Endothelial cell of umbilical vein (primary cell): ENCODE measurements at regions not wholly inside any gene's neighbourhood (a gene's known extent, or its start where the extent isn't known, plus 50 kb on each side); places are given as distances from the start of the nearest gene placed in this dataset.

ENCODE experiments used
- BruUV-seq: library from RNA; stranded (reverse); fragments of 400-500 nt; replicated peaks from 2 replicates; lab custom pipeline; 2021; lab: Mats Ljungman, UMichigan
- CTCF ChIA-PET: fragments of 300-600, 350-600 bp; sonication (Branson Sonifier 250); formaldehyde crosslinking; loops from one replicate; lab custom pipeline; 2021; ENCODE audit warnings: antibody characterized with exemption, inconsistent platforms; lab: Charles Lee
- POLR2A ChIA-PET: fragments of 300-600, 350-600 bp; sonication (Branson Sonifier 250); formaldehyde crosslinking; loops from one replicate; lab custom pipeline; 2021; ENCODE audit warnings: antibody characterized with exemption, inconsistent platforms; lab: Charles Lee
- DNase-seq: peaks from one replicate; pipeline ENCODE4 v3.0.0-alpha.2; 2011; ENCODE audit warnings: low read depth, low spot score
- FAIRE-seq: peaks from 2 replicates; lab custom pipeline; 2011; peaks lifted over from hg19 to GRCh38; lab: Jason Lieb, UNC
- H2AFZ ChIP-seq: 2 replicates; pipeline ENCODE4 v1.6.0; 2012; ENCODE audit warnings: low read depth, low read length, control low read depth, inconsistent platforms
- H3K27ac ChIP-seq: 2 replicates; pipeline ENCODE4 v1.5.1; 2011; ENCODE audit warnings: low read depth, mild to moderate bottlenecking, control low read depth, low read length, moderate library complexity; ENCODE audit not compliant: insufficient read depth
- H3K27me3 ChIP-seq, 2 experiments: 2 replicates each; pipeline versions ENCODE4 v1.6.0 to v1.6.1; 2011; ENCODE audit warnings: low read length in 2 of 2, mixed read lengths in 1 of 2; ENCODE audit not compliant: control insufficient read depth in 2 of 2, insufficient read depth in 2 of 2
- H3K36me3 ChIP-seq, 2 experiments: 2 replicates in 1 of 2; 3 replicates in 1 of 2; pipeline ENCODE4 v1.5.1; 2011; ENCODE audit warnings: low read length in 2 of 2, mild to moderate bottlenecking in 1 of 2, moderate library complexity in 1 of 2; ENCODE audit not compliant: control insufficient read depth in 2 of 2, insufficient read depth in 2 of 2; ENCODE audit errors: extremely low read depth in 1 of 2
- H3K4me1 ChIP-seq: 3 replicates; pipeline ENCODE4 v1.5.1; 2011; ENCODE audit warnings: mild to moderate bottlenecking, low read length; ENCODE audit not compliant: control insufficient read depth, insufficient read depth; ENCODE audit errors: extremely low read depth
- H3K4me2 ChIP-seq: 2 replicates; pipeline ENCODE4 v1.6.1; 2011; ENCODE audit warnings: low read length, control low read depth, mixed read lengths; ENCODE audit not compliant: insufficient read depth
- H3K4me3 ChIP-seq, 3 experiments: fragments of 200-600 bp in 1 of 3; sonication (generic), shearing (Covaris generic) in 1 of 3; replicated peaks in 1 of 3; 2 replicates each; pipeline ENCODE4 v1.5.1; 2011 to 2016; ENCODE audit warnings: control low read depth in 3 of 3, low read length in 3 of 3, mild to moderate bottlenecking in 2 of 3, inconsistent platforms in 1 of 3, low read depth in 1 of 3, moderate library complexity in 1 of 3; ENCODE audit not compliant: insufficient read depth in 1 of 3
- H3K79me2 ChIP-seq: 2 replicates; pipeline ENCODE4 v1.6.0; 2012; ENCODE audit warnings: low read length, inconsistent platforms; ENCODE audit not compliant: control insufficient read depth, insufficient read depth
- H3K9ac ChIP-seq: replicated peaks from 2 replicates; pipeline ENCODE3; 2011; ENCODE audit warnings: low read length, control low read depth; ENCODE audit not compliant: insufficient read depth; ENCODE audit errors: extremely low read depth
- H3K9me1 ChIP-seq: replicated peaks from 3 replicates; pipeline ENCODE4 v1.6.0; 2011; ENCODE audit warnings: mild to moderate bottlenecking, low read length; ENCODE audit not compliant: control insufficient read depth, insufficient read depth; ENCODE audit errors: extremely low read depth
- H3K9me3 ChIP-seq: replicated peaks from 2 replicates; pipeline ENCODE4 v1.5.1; 2012; ENCODE audit warnings: low read length, inconsistent platforms; ENCODE audit not compliant: control insufficient read depth, insufficient read depth
- H4K20me1 ChIP-seq: replicated peaks from 2 replicates; pipeline ENCODE3; 2011; ENCODE audit warnings: mild to moderate bottlenecking, low read length; ENCODE audit not compliant: control insufficient read depth, insufficient read depth; ENCODE audit errors: extremely low read depth
- FOS ChIP-seq: IDR thresholded peaks from 2 replicates; pipeline ENCODE4 v1.6.1; 2011; ENCODE audit warnings: mild to moderate bottlenecking, low read length, moderate library complexity, borderline replicate concordance; ENCODE audit not compliant: insufficient read depth
- GATA2 ChIP-seq: IDR thresholded peaks from 2 replicates; pipeline ENCODE4 v1.7.0; 2011; ENCODE audit warnings: low read depth, mild to moderate bottlenecking, moderate library complexity, mixed read lengths, low read length; ENCODE audit not compliant: insufficient read length, insufficient read depth
- JUN ChIP-seq: IDR thresholded peaks from 2 replicates; pipeline ENCODE4 v1.6.1; 2011; ENCODE audit warnings: borderline replicate concordance, low read depth; ENCODE audit not compliant: insufficient read length, insufficient read depth
- MYC ChIP-seq: IDR thresholded peaks from one replicate; pipeline ENCODE4 v1.6.1; 2011; ENCODE audit warnings: mild to moderate bottlenecking, low read depth, low read length
- POLR2A ChIP-seq: IDR thresholded peaks from 2 replicates; pipeline ENCODE4 v1.6.1; 2012; ENCODE audit warnings: low read depth, mild to moderate bottlenecking, control low read depth, low read length
- POLR2AphosphoS5 ChIP-seq: IDR thresholded peaks from 2 replicates; pipeline ENCODE4 v1.6.1; 2012; ENCODE audit warnings: low read depth, mild to moderate bottlenecking, control low read depth, low read length, moderate library complexity; ENCODE audit not compliant: insufficient read depth
- dilution Hi-C: fragments of 300-500 bp; cut with MboI; formaldehyde crosslinking; loops from one replicate; pipeline ENCODE4 v1.15.0; 2019; ENCODE audit warnings: low sequenced_read_pairs; ENCODE audit not compliant: extremely low pct_ligation_motif_present
- intact Hi-C: fragments of 100-400 bp; cut with micrococcal nuclease; formaldehyde crosslinking; loops from one replicate; pipeline ENCODE4 v1.10.0; 2022
- TF ChIP-seq, protein P1 (sequence below): IDR thresholded peaks from 2 replicates; pipeline ENCODE4 v1.6.1; 2011; ENCODE audit not compliant: insufficient read depth, insufficient read length
- TF ChIP-seq, protein P2 (sequence below), 2 donors: IDR thresholded peaks; 1 replicate in 1 of 2; 2 replicates in 1 of 2; pipeline ENCODE4 v1.5.1; 2011; ENCODE audit warnings: low read length in 2 of 2, mild to moderate bottlenecking in 2 of 2, moderate library complexity in 2 of 2, control low read depth in 1 of 2, inconsistent platforms in 1 of 2, low read depth in 1 of 2; ENCODE audit not compliant: insufficient read depth in 1 of 2; ENCODE audit errors: extremely low read depth in 1 of 2

DNA sequence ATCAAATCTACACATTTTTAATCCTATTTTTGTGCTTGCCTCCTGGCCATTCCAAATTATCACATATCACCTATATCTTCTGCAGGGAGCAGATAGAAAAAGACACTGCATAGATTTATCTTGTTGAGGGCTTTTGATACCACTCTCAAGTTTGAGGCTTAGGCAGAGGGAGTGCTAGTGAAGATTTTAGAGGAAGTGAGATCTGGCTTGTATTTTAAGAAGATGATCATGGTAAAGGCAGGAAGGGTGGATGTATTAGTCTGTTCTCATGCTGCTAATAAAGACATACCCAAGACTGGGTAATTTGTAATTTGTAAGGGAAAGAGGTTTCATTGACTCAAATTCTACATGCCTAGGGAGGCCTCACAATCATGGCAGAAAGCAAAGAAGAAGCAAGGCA lies 220.9 kb upstream of the TUT7 start:
- no peaks in the 10 kb centered on the region for H3K36me3 ChIP-seq
- H3K4me1 ChIP-seq = no peaks in the 10 kb centered on the region
- no peaks in the 10 kb centered on the region for H4K20me1 ChIP-seq
- POLR2A ChIA-PET = no interaction called here
- dilution Hi-C loops (no loop called here), intact Hi-C loops (no loop called here)
- no peak for DNase-seq
- BruUV-seq = no TSS peak
- no peak overlapping the region for H3K4me2 ChIP-seq
- no peaks in the 10 kb centered on the region for H3K9me1 ChIP-seq
- CTCF ChIA-PET = no interaction called here
- no peaks in the 10 kb centered on the region for H3K79me2 ChIP-seq
- no peak overlapping the region for H2AFZ ChIP-seq
- no peaks in the 10 kb centered on the region for H3K27me3 ChIP-seq
- no peak overlapping the region for H3K4me3 ChIP-seq
- no peak for TF ChIP-seq JUN
- TF ChIP-seq, protein P1, sequence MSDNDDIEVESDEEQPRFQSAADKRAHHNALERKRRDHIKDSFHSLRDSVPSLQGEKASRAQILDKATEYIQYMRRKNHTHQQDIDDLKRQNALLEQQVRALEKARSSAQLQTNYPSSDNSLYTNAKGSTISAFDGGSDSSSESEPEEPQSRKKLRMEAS = no peak
- TF ChIP-seq POLR2A = no peak
- TF ChIP-seq GATA2 = no peak
- no peak for FAIRE-seq
- H3K27ac ChIP-seq = no peak overlapping the region
- H3K9ac ChIP-seq = no peak overlapping the region
- no peaks in the 10 kb centered on the region for H3K9me3 ChIP-seq

DNA sequence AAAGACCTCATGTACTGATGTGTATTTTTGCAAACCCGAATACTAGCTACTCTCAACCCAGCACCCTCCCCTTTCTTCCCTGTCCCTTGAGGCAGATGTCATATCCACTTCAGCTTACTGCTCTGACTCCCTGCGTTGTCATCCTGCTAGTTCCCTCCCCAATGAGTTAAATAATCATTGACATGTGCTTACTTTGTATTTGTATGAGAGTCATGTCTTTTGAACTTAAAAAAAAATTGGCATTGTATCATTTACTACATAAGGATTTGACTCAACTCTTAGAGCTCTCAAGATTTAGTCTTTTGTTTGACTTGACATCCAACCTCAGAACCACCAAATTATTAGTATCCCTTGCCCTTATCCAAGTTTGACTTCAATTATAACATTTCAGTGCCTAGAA lies 219.7 kb upstream of the TUT7 start:
- intact Hi-C loops = no loop called here
- dilution Hi-C loops = no loop called here
- H3K9ac ChIP-seq = no peak overlapping the region
- no peak overlapping the region for H3K27ac ChIP-seq
- FAIRE-seq = no peak
- H3K4me2 ChIP-seq = no peak overlapping the region
- ChIA-PET CTCF (no interaction called here), POLR2A (no interaction called here)
- H3K4me1 ChIP-seq = no peaks in the 10 kb centered on the region
- H3K27me3 ChIP-seq = no peaks in the 10 kb centered on the region
- no peaks in the 10 kb centered on the region for H3K79me2 ChIP-seq
- DNase-seq = no peak
- no peaks in the 10 kb centered on the region for H4K20me1 ChIP-seq
- H2AFZ ChIP-seq = no peak overlapping the region
- no peaks in the 10 kb centered on the region for H3K9me3 ChIP-seq
- no peak overlapping the region for H3K4me3 ChIP-seq
- TF ChIP-seq, protein P2, sequence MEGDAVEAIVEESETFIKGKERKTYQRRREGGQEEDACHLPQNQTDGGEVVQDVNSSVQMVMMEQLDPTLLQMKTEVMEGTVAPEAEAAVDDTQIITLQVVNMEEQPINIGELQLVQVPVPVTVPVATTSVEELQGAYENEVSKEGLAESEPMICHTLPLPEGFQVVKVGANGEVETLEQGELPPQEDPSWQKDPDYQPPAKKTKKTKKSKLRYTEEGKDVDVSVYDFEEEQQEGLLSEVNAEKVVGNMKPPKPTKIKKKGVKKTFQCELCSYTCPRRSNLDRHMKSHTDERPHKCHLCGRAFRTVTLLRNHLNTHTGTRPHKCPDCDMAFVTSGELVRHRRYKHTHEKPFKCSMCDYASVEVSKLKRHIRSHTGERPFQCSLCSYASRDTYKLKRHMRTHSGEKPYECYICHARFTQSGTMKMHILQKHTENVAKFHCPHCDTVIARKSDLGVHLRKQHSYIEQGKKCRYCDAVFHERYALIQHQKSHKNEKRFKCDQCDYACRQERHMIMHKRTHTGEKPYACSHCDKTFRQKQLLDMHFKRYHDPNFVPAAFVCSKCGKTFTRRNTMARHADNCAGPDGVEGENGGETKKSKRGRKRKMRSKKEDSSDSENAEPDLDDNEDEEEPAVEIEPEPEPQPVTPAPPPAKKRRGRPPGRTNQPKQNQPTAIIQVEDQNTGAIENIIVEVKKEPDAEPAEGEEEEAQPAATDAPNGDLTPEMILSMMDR (IDR thresholded peaks at IDR 0.05; ENCODE audit: extremely low read depth in 1 of 2, insufficient read depth in 1 of 2, low read depth in 1 of 2, low read length in 2 of 2) = no peak
- no peak for TF ChIP-seq POLR2A
- no peak for TF ChIP-seq MYC
- TF ChIP-seq JUN = no peak
- TF ChIP-seq FOS = no peak
- TF ChIP-seq, protein P1 = no peak
- no peak for TF ChIP-seq POLR2AphosphoS5
- no peaks in the 10 kb centered on the region for H3K9me1 ChIP-seq
- no peaks in the 10 kb centered on the region for H3K36me3 ChIP-seq
- no TSS peak for BruUV-seq
